PC-3 (cell line): ENCODE measurements at regions not wholly inside any gene's neighbourhood (a gene's known extent, or its start where the extent isn't known, plus 50 kb on each side); places are given as distances from the start of the nearest gene placed in this dataset.
"Not testable (repeated sequence)": the region's sequence is repeated elsewhere in the genome, so short reads cannot be mapped to it uniquely, and the experiment has no call there.

Experiments used
- ATAC-seq: fragments of 200-7000 bp; cut with Tn5 transposase; 2 replicates; pipeline ENCODE4 v1.9.1; 2020; ENCODE audit warnings: mild to moderate bottlenecking, moderate library complexity
- BruUV-seq: library from RNA; stranded (reverse); fragments of 400-500 nt; replicated peaks from 2 replicates; lab custom pipeline; 2021; lab: Mats Ljungman, UMichigan
- CTCF ChIA-PET: fragments of 300-600 bp; sonication (Branson Sonifier 250); formaldehyde crosslinking; loops from one replicate; lab custom pipeline; 2022; ENCODE audit warnings: antibody characterized with exemption; lab: Charles Lee
- POLR2A ChIA-PET: fragments of 300-600 bp; sonication (Branson Sonifier 250); formaldehyde crosslinking; loops from one replicate; lab custom pipeline; 2022; ENCODE audit warnings: antibody characterized with exemption; ENCODE audit not compliant: unreplicated experiment; lab: Charles Lee
- DNase-seq: peaks from one replicate; pipeline ENCODE4 v3.0.0-alpha.2; 2015
- H2AFZ ChIP-seq: fragments of 300-600 bp; sonication (generic); 2 replicates; pipeline ENCODE4 v1.6.0; 2016; ENCODE audit warnings: antibody characterized with exemption, low read length
- H3F3A ChIP-seq: fragments of 300-600 bp; sonication (generic); one replicate; pipeline ENCODE4 v1.6.0; 2017; ENCODE audit warnings: antibody characterized with exemption, low read length, control low read depth, mild to moderate bottlenecking; ENCODE audit not compliant: unreplicated experiment
- H3K27ac ChIP-seq: fragments of 300-600 bp; sonication (generic); 2 replicates; pipeline ENCODE4 v1.5.1; 2016; ENCODE audit warnings: mild to moderate bottlenecking, low read length
- H3K27me3 ChIP-seq: fragments of 300-600 bp; sonication (generic); 2 replicates; pipeline ENCODE4 v1.6.1; 2016; ENCODE audit warnings: low read length, mixed read lengths
- H3K36me3 ChIP-seq: fragments of 300-600 bp; sonication (generic); 2 replicates; pipeline ENCODE4 v1.6.1; 2016; ENCODE audit warnings: low read depth, mixed run types, low read length, mixed read lengths
- H3K4me1 ChIP-seq: fragments of 300-600 bp; sonication (generic); 2 replicates; pipeline ENCODE4 v1.5.1; 2016; ENCODE audit warnings: low read length; ENCODE audit not compliant: insufficient read depth
- H3K4me2 ChIP-seq: fragments of 300-600 bp; sonication (generic); 2 replicates; pipeline ENCODE4 v1.6.0; 2016; ENCODE audit warnings: low read length
- H3K4me3 ChIP-seq: fragments of 300-600 bp; sonication (generic); 2 replicates; pipeline ENCODE4 v1.5.1; 2016; ENCODE audit warnings: mild to moderate bottlenecking, low read length, mixed read lengths
- H3K79me2 ChIP-seq: fragments of 300-600 bp; sonication (generic); 2 replicates; pipeline ENCODE4 v1.6.1; 2017; ENCODE audit warnings: low read length, mixed read lengths
- H3K9ac ChIP-seq: fragments of 300-600 bp; sonication (generic); 2 replicates; pipeline ENCODE4 v1.6.0; 2016; ENCODE audit warnings: mild to moderate bottlenecking, low read length
- H3K9me2 ChIP-seq: fragments of 300-600 bp; sonication (generic); replicated peaks from 2 replicates; pipeline ENCODE4 v1.6.1; 2016; ENCODE audit warnings: mixed run types, low read length, mixed read lengths
- H3K9me3 ChIP-seq: fragments of 300-600 bp; sonication (generic); 2 replicates; pipeline ENCODE4 v1.6.1; 2016; ENCODE audit warnings: low read length, mixed read lengths
- H4K20me1 ChIP-seq: fragments of 300-600 bp; sonication (generic); 2 replicates; pipeline ENCODE4 v1.6.1; 2016; ENCODE audit warnings: low read length, mixed read lengths
- intact Hi-C: fragments of 100-400 bp; cut with micrococcal nuclease; formaldehyde crosslinking; loops from 2 replicates; pipeline ENCODE4 v1.9.0; 2023

DNA sequence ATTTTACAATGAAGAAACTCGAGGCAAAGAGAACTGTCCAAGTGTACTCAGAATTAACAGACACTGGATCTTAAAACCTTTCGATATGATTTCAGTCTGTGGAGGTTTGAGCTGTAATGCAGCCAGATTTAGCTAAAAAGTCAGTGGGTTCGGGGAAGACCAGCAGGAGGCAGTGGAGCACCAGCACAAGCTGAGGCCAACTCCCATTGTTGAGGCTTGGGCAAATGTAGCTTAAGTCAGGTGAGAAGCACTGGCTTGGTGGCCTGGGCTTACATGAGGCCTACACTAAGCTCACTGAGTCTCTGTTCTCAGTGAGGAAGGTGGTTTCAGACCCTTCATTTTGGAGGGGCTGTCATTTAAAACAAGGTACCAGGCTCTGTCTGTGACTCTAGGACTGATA, 1841.5 kb downstream of the KHDRBS2 start:
- H3K27ac ChIP-seq, H3F3A ChIP-seq, H3K36me3 ChIP-seq, H3K4me2 ChIP-seq, intact Hi-C loops, H3K4me1 ChIP-seq, H3K9ac ChIP-seq, H4K20me1 ChIP-seq, H3K9me3 ChIP-seq, H3K9me2 ChIP-seq, POLR2A ChIA-PET, CTCF ChIA-PET, H3K27me3 ChIP-seq, H3K79me2 ChIP-seq, DNase-seq, H2AFZ ChIP-seq, BruUV-seq, ATAC-seq, H3K4me3 ChIP-seq: not testable (repeated sequence)

DNA sequence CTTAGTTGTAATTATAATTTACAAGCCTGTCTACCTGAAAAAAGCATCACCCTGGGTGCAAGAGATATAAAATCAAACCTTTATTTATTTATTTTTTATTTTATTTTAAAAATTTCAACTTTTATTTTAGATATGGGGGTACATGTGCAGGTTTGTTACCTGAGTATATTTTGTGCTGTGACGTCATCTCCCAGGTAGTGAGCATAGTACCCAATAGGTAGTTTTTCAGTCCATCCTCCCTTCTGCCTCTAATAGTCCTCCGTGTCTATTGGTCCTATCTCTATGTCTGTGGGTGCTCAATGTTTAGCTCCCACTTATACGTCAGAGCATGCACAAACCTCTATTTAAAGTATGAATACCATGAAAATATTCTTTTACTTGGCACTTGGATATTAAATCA, 1846.3 kb downstream of the KHDRBS2 start:
- CTCF ChIA-PET, H3K9me3 ChIP-seq, H4K20me1 ChIP-seq, H3K27ac ChIP-seq, H3K4me3 ChIP-seq, H3K4me2 ChIP-seq, POLR2A ChIA-PET, ATAC-seq, H3K9ac ChIP-seq, H3K4me1 ChIP-seq, DNase-seq, BruUV-seq, H3F3A ChIP-seq, H3K36me3 ChIP-seq, intact Hi-C loops, H3K9me2 ChIP-seq, H3K27me3 ChIP-seq, H2AFZ ChIP-seq, H3K79me2 ChIP-seq: not testable (repeated sequence)

DNA sequence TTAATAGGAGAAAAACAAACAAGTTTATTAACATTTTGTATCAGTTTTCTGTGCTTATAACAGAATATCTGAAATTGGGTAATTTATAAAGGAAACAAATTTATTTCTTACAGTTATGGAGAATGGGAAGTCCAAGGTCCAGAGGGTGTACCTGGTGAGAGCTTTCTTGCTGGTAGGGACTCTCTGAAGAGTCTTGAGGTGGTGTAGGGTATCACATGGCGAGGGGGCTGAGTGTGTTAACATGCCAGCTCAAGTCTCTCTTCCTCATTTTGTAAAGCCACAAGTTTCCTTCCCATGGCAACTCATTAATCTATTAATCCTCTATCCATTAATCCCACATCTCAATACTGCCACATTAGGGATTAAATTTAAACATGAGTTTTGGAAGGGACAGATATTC, 1863.3 kb downstream of the KHDRBS2 start:
- H3K4me2 ChIP-seq, result not testable (repeated sequence)

DNA sequence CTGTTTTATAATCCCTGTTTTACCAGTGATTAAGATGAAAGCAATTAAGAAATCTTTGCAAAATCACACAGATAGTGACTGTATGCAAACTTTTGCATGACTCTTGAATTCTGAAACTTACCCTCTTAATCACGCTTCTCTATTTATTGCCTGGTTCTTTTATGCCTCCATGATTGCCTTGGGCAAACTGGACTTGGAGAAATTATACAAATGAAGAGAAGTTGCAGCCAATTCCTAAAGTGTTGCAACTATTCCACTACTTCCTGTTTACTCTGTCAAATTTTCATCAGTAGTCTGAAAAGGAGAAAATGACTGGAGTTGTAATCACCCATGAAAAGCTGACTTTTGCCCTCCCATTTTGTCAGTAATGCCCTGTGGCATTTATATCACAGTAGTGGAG, 1869.9 kb downstream of the KHDRBS2 start:
- POLR2A ChIA-PET, H3K27me3 ChIP-seq, H3K4me1 ChIP-seq, H2AFZ ChIP-seq, CTCF ChIA-PET, H3K27ac ChIP-seq, intact Hi-C loops, H3K9me3 ChIP-seq, H3K4me2 ChIP-seq, H3K79me2 ChIP-seq, H3K9ac ChIP-seq, H3K9me2 ChIP-seq, BruUV-seq, ATAC-seq, H3K4me3 ChIP-seq, H3F3A ChIP-seq, DNase-seq, H3K36me3 ChIP-seq, H4K20me1 ChIP-seq: not testable (repeated sequence)

More for the DNA sequence above, 1863.3 kb downstream of the KHDRBS2 start:
- intact Hi-C loops, H4K20me1 ChIP-seq, H2AFZ ChIP-seq, H3K27me3 ChIP-seq, CTCF ChIA-PET, ATAC-seq, H3K27ac ChIP-seq, H3K9me2 ChIP-seq, H3K4me1 ChIP-seq, POLR2A ChIA-PET, H3K79me2 ChIP-seq, BruUV-seq, H3K36me3 ChIP-seq, DNase-seq, H3K9me3 ChIP-seq, H3K4me3 ChIP-seq, H3F3A ChIP-seq, H3K9ac ChIP-seq: not testable (repeated sequence)

DNA sequence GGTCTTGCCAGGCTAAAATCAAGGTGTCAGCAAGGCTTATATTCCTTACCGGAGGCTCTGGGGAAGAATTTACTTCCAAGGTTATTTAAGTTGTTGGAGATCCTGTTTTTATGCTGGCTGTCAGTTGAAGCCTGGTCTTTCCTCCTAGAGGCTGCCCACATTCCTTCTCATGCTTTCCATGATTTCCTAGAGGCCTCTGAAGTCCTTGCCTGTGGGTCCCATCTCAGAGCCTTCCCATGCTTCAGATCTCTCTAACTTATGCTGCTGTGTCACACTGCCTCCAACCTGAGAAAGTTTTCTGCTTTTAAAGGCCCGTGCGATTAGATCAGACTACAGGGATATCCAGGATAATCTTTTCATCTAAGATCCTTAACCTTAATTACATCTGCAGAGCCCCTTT, 1877.3 kb downstream of the KHDRBS2 start:
- H3K36me3 ChIP-seq, H4K20me1 ChIP-seq, intact Hi-C loops, H3F3A ChIP-seq, POLR2A ChIA-PET, BruUV-seq, ATAC-seq, H3K4me2 ChIP-seq, H3K4me1 ChIP-seq, H3K27me3 ChIP-seq, H3K9me3 ChIP-seq, H3K79me2 ChIP-seq, H3K4me3 ChIP-seq, H3K27ac ChIP-seq, H3K9me2 ChIP-seq, CTCF ChIA-PET, H2AFZ ChIP-seq, H3K9ac ChIP-seq, DNase-seq: not testable (repeated sequence)

DNA sequence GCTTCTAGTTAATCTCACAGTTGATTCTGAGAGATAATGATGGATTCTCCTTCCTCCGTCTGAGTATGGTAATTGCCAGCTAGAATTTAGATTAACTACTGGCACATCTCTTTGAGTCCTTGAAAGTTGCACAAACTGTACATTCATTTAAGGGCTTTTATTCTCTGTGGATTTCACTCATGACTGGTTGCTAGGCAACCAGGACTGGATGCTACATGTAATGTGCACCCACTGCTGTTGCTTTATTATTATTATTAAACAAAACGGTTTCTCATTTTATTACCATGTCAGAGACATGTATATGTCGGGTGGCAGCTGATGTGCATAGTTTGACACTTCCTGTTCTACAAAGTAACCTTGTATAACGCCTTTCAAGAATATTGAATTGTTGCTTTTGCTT, 1882.8 kb downstream of the KHDRBS2 start:
- H3K9me3 ChIP-seq, H3K4me3 ChIP-seq, H3K27ac ChIP-seq, H3K4me2 ChIP-seq, BruUV-seq, DNase-seq, H3F3A ChIP-seq, H3K36me3 ChIP-seq, POLR2A ChIA-PET, H3K9ac ChIP-seq, intact Hi-C loops, ATAC-seq, CTCF ChIA-PET, H3K79me2 ChIP-seq, H2AFZ ChIP-seq, H3K9me2 ChIP-seq, H4K20me1 ChIP-seq, H3K27me3 ChIP-seq, H3K4me1 ChIP-seq: not testable (repeated sequence)

DNA sequence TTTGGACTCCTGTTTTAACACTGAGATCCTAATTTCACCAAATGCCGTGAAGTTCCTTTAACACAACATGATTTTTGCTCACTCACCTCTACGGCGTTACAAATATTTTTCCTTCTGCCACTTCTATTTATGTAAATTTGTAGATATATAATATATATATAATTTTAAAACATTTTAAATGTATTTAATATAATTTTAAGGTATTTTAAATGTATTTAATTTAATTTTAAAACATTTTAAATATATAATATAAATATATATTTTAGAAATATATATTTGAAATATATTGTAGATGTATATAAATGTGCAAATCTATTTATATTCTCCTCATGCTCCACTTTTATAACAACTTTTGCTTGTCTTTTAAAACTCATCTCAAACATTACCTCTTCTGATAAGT, 1883.5 kb downstream of the KHDRBS2 start:
- H2AFZ ChIP-seq, H3K9me3 ChIP-seq, H3K27ac ChIP-seq, H3K4me1 ChIP-seq, CTCF ChIA-PET, BruUV-seq, ATAC-seq, H3K36me3 ChIP-seq, H4K20me1 ChIP-seq, H3K79me2 ChIP-seq, H3F3A ChIP-seq, DNase-seq, H3K4me2 ChIP-seq, intact Hi-C loops, H3K9me2 ChIP-seq, H3K27me3 ChIP-seq, H3K9ac ChIP-seq, H3K4me3 ChIP-seq, POLR2A ChIA-PET: not testable (repeated sequence)
